Stomach (tissue), 8 donors: ENCODE measurements at regions not wholly inside any gene's neighbourhood (a gene's known extent, or its start where the extent isn't known, plus 50 kb on each side); places are given as distances from the start of the nearest gene placed in this dataset.

ENCODE experiments used
- DNase-seq, 2 donors: peaks; one replicate each; pipeline versions ENCODE4 v3.0.0 to v3.0.0-alpha.2; 2013 to 2019
- H3K27ac ChIP-seq, 5 donors: fragments of 200-600 bp in 4 of 5; sonication (generic) in 4 of 5; one replicate each; pipeline ENCODE4 v1.5.1; 2013 to 2019; ENCODE audit warnings: mild to moderate bottlenecking in 1 of 5, moderate library complexity in 1 of 5
- H3K27me3 ChIP-seq, 3 donors: fragments of 200-600 bp; sonication (generic); one replicate each; pipeline ENCODE4 v1.5.1; 2017 to 2019; ENCODE audit warnings: mixed run types in 1 of 3
- H3K36me3 ChIP-seq, 4 donors: fragments of 200-600 bp; sonication (generic); 1 replicate in 3 of 4; 2 replicates in 1 of 4; pipeline ENCODE4 v1.5.1; 2016 to 2019
- H3K4me1 ChIP-seq, 4 donors: fragments of 200-600 bp; sonication (generic); one replicate each; pipeline ENCODE4 v1.5.1; 2016 to 2019
- H3K4me3 ChIP-seq, 4 donors: fragments of 200-600 bp; sonication (generic) in 3 of 4; one replicate each; pipeline ENCODE4 v1.5.1; 2016 to 2019; ENCODE audit warnings: mild to moderate bottlenecking in 1 of 4
- H3K9me3 ChIP-seq, 4 donors: fragments of 200-600 bp; sonication (generic); one replicate each; pipeline ENCODE4 v1.5.1; 2016 to 2019
- CTCF ChIP-seq, 7 experiments: fragments of 450-650 bp in 4 of 7; fragments of 200-600 bp in 3 of 7; sonication (generic) in 3 of 7; IDR thresholded peaks; one replicate each; pipeline ENCODE4 v1.5.1; 2016 to 2019; ENCODE audit warnings: antibody characterized with exemption in 7 of 7, control low read depth in 2 of 7, mild to moderate bottlenecking in 1 of 7
- EP300 ChIP-seq: sonication (generic); formaldehyde crosslinking; IDR thresholded peaks from one replicate; pipeline ENCODE4 v1.6.1; 2017; ENCODE audit warnings: antibody characterized with exemption
- POLR2A ChIP-seq, 4 donors: fragments of 450-650 bp; IDR thresholded peaks; one replicate each; pipeline ENCODE4 v1.6.1; 2016; ENCODE audit warnings: antibody characterized with exemption in 4 of 4, control low read depth in 2 of 4, mild to moderate bottlenecking in 1 of 4, moderate library complexity in 1 of 4
- POLR2AphosphoS5 ChIP-seq, 3 donors: sonication (generic); formaldehyde crosslinking; IDR thresholded peaks; one replicate each; pipeline ENCODE4 v1.6.1; 2016; ENCODE audit warnings: antibody characterized with exemption in 3 of 3
- WGBS, 5 donors: extraction: QIAGEN DNeasy Blood & Tissue Kit in 3 of 5; methylation state at CpG; one replicate each; pipeline versions ENCODE4 v1.1.5 to v1.1.7; 2013 to 2018; 5-methylcytosine and 5-hydroxymethylcytosine counted together
- intact Hi-C: fragments of 100-400 bp; cut with DNase I; formaldehyde crosslinking; loops from one replicate; pipeline ENCODE4 v1.15.1; 2023; ENCODE audit warnings: low total_unique reads
- donor health status: healthy with polysubstance abuse.
- donor health status: Bipolar disorder and iron deficiency.
- donor health status: healthy.

GRCh38 chr1:113223040-113223439 is 150.0 kb downstream of the LRIG2 start:
- DNase-seq = no peak
- H3K9me3 ChIP-seq = no peaks in the 10 kb centered on the region
- no peaks in the 10 kb centered on the region for H3K36me3 ChIP-seq
- no peaks in the 10 kb centered on the region for H3K27me3 ChIP-seq
- intact Hi-C loops = no loop called here
- peaks cover 0 to 13% (median 4%) of the 10 kb centered on the region in 4 donors for H3K4me1 ChIP-seq
- TF ChIP-seq POLR2A (IDR thresholded peaks at IDR 0.05) (no peak), EP300 (no peak), POLR2AphosphoS5 (IDR thresholded peaks at IDR 0.05) (no peak), CTCF (IDR thresholded peaks at IDR 0.05) (no peak)
- no peak overlapping the region for H3K27ac ChIP-seq
- 69 to 92% (median 80%) methylated on average over 2 of the region's 2 CpGs for WGBS, 5 donors
- no peak overlapping the region for H3K4me3 ChIP-seq

GRCh38 chr1:113223546-113223945 is 150.5 kb downstream of the LRIG2 start:
- 36 to 64% (median 43%) methylated on average over 9 of the region's 9 CpGs for WGBS, 5 donors
- Histone ChIP-seq H3K36me3 (no peaks in the 10 kb centered on the region), H3K27ac (peak overlapping the region in 1 of 5 donors; percentile 34), H3K9me3 (no peaks in the 10 kb centered on the region), H3K4me3 (no peak overlapping the region), H3K27me3 (no peaks in the 10 kb centered on the region), H3K4me1 (peaks cover 0 to 10% (median under 1%) of the 10 kb centered on the region in 4 donors)
- intact Hi-C loops = no loop called here
- TF ChIP-seq POLR2AphosphoS5 (IDR thresholded peaks at IDR 0.05) (no peak), CTCF (IDR thresholded peaks at IDR 0.05) (no peak), POLR2A (IDR thresholded peaks at IDR 0.05) (no peak), EP300 (no peak)
- DNase-seq = peak in 1 of 2 donors; percentile 70

- peak overlapping the region in 1 of 5 donors; percentile 10 for H3K27ac ChIP-seq
- TF ChIP-seq EP300 = no peak
- TF ChIP-seq POLR2A (IDR thresholded peaks at IDR 0.05) = no peak
- TF ChIP-seq POLR2AphosphoS5 (IDR thresholded peaks at IDR 0.05) = no peak
- no peak for TF ChIP-seq CTCF (IDR thresholded peaks at IDR 0.05)
These were observed 153.2 kb downstream of the LRIG2 start for GRCh38 chr1:113226148-113226547.

GRCh38 chr1:113231866-113232265 is 158.4 kb upstream of the MAGI3 start:
- TF ChIP-seq EP300 (no peak), POLR2AphosphoS5 (IDR thresholded peaks at IDR 0.05) (no peak), CTCF (IDR thresholded peaks at IDR 0.05) (no peak), POLR2A (IDR thresholded peaks at IDR 0.05) (no peak)
- intact Hi-C loops = no loop called here
- no peaks in the 10 kb centered on the region for H3K9me3 ChIP-seq
- no peaks in the 10 kb centered on the region for H3K4me1 ChIP-seq
- no peak overlapping the region for H3K27ac ChIP-seq
- no peaks in the 10 kb centered on the region for H3K27me3 ChIP-seq
- no peak for DNase-seq
- no peaks in the 10 kb centered on the region for H3K36me3 ChIP-seq
- H3K4me3 ChIP-seq = no peak overlapping the region
- 79 to 86% (median 80%) methylated on average over 12 to 13 of the region's 13 CpGs for WGBS, 5 donors

More at GRCh38 chr1:113226148-113226547, 153.2 kb downstream of the LRIG2 start:
- intact Hi-C loops = no loop called here
- WGBS, 5 donors = 49 to 59% (median 56%) methylated on average over 10 of the region's 10 CpGs
- Histone ChIP-seq H3K4me1 (peaks cover 0 to 10% (median 0%) of the 10 kb centered on the region in 4 donors), H3K4me3 (no peak overlapping the region), H3K27me3 (no peaks in the 10 kb centered on the region), H3K36me3 (no peaks in the 10 kb centered on the region), H3K9me3 (no peaks in the 10 kb centered on the region)
- DNase-seq = peak in 1 of 2 donors; percentile 47
